GM21737 (cell line): ENCODE measurements at regions not wholly inside any gene's neighbourhood (a gene's known extent, or its start where the extent isn't known, plus 50 kb on each side); places are given as distances from the start of the nearest gene placed in this dataset.
"Not testable (repeated sequence)": the region's sequence is repeated elsewhere in the genome, so short reads cannot be mapped to it uniquely, and the experiment has no call there.

Source experiments
- ATAC-seq: cut with Tn5 transposase; IDR thresholded peaks from one replicate; pipeline ENCODE4 v1.9.1; 2021; ENCODE audit warnings: mild to moderate bottlenecking, moderate library complexity; ENCODE audit not compliant: unreplicated experiment

DNA sequence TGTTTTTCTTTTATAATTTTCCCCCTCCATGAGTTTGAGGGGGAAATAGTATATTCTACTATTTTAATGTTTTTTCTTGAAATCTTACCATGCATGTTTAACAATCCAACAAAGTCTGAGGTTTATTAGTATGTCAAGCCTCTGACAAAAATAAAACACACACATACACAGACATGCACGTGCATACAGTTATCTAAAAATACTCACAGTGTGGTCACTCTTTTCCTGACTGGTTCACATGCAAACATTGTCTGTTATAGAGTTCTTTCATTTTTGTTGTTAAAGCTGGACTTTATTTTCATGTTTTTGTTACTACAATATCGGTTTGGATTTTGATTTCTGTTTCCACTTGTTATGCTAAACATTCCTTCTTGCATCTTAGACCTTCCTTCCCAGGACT, 236.6 kb downstream of the MFSD1 start:
- ATAC-seq: no peak

GRCh38 chr3:159039286-159039685, 237.4 kb downstream of the MFSD1 start:
- no peak for ATAC-seq

DNA sequence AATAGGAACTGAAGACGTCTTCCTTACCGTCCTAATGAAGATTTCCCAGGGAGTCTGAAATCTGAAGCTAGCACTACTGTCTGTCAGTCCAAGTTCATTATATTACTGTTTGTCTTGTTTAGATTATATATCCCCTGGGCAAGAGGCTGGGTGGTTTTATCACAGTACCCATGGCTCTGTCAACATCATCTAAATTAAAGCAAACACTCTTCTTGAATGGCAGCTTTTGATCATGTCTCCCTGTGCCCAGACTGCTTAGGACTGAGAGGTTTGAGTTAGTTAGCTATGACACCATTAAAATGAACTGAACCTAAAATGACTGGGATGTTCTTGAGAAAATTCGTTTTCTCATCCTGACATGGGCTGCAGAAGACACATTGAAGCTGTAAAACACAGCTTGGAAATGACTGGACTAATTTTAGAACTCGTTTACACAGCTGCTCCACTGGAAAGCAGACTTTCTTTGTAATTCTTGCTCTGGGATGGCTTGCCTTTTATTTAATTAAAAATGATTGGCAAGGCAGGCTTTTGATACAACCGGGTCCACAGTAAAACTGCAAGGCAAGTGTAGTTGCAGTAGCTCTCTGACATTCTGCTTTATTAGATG, 243.5 kb downstream of the MFSD1 start:
- ATAC-seq: no peak

GRCh38 chr3:159047361-159047760, 245.5 kb downstream of the MFSD1 start:
- no peak for ATAC-seq

- ATAC-seq: not testable (repeated sequence)
These were observed 250.6 kb downstream of the MFSD1 start for GRCh38 chr3:159052494-159052893.

DNA sequence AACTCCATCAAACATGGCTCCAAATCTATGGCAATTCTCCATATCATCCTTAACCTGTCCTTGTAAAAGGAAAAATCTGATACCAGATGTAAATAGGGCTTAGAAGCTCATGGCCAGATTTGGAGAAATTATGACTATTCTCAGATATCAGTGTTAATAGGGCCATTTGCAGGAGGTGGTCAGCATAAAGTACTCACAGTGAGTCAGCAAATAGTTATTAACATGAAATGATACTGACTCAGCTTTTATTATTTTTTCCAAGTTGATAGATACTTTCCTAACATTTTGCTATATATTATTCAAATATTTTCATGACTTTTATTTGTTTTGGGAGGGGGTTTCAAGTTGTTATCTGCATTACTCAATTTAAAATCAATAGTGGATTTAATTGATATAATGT, 255.8 kb downstream of the MFSD1 start:
- ATAC-seq: no peak

GRCh38 chr3:159058859-159059258, 257.0 kb downstream of the MFSD1 start:
- ATAC-seq: no peak

DNA sequence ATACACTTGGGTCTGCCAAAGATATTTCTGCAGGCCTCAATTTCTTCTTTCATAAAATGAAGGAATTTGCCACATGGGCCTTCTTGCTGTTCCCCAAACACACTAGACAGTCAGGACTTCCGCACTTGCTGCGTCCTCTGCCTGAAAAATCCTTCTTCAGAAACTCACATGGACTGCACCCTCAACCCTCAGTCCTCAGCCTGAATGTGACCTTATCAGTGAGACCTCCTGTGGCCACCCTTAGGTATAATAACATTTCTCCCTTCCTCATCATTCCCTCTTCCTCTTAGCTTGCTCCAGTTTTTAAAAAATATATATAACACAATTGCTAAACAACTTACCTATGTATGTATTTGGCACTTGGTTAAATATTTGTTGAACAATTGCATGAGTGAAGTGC, 257.5 kb downstream of the MFSD1 start:
- ATAC-seq: no peak

GRCh38 chr3:159062734-159063410, 261.0 kb downstream of the MFSD1 start:
- no peak for ATAC-seq

DNA sequence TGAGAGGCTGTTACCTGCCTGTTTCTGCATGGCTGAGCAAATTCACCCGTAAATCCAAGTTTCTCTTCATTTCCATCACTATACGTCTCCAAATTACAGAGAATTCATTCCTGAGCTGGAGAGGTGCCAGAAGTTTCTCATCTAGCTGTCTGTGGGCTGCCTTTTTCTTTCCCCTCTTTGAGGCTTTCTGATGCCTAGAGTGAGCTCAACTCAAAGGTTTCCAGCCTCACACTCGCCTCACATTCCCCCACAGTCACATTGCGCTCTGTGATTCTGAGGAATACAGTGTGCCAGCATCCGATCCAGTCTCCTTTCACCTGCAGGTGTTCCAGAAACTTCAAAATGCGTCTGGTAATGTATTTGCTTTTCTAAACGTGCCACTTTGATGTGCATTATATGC, 267.2 kb downstream of the MFSD1 start, which contains the start of gene IQCJ:
Gene IQCJ (plus strand): TSS at position 229 of the 400 bp plus-strand sequence.
- ATAC-seq: no peak

DNA sequence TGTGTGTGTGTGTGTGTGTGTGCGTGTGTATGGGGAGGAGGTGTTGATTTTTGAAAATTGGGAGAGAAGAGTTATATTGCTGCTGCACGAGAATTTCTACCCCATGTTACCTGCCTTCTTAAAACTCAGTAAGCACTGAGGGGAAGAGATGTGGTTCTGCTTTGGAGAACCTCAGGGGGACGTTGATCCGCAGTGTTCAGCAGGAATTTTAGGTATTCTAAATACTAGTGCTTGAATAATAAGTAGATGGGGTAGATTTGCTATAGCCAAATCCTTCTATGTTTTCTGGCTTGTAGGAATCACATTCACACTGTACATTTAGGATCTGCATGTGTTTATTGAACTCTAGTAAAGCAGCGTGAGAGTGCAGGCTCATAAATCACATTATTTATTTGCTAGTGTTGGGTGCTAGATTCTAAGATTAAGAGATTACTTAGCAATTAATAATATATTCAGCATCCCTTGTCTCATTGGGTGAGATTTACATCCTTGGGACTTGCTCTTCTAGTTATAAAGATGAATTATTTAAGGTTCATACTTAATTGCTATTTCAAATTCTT, 268.1 kb downstream of the MFSD1 start:
- no peak for ATAC-seq

- no peak for ATAC-seq
These were observed 273.2 kb downstream of the MFSD1 start for GRCh38 chr3:159074756-159075701.

- no peak for ATAC-seq
These were observed 276.0 kb downstream of the MFSD1 start for GRCh38 chr3:159077860-159078259.

- no peak for ATAC-seq
These were observed 278.4 kb downstream of the MFSD1 start for GRCh38 chr3:159080256-159080655.

DNA sequence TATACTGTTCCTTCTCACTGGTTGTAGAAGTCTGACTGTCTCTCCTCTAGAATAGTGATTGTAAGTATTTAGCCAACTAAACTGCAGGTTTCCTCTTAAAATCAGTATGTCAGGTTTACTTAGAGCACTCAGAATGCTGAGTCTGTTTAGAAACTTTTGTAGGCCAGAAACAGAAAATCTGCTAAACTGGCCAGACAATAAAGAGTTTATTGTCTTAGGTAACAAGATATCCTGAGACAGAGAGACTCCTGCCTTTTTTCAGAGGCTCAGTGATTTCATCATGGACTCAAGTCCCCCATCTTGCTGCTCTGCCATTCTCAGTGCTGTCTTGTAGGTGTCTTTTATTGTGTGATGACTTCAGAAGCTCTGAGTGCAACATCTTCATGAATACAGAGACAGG, 279.0 kb downstream of the MFSD1 start:
- ATAC-seq: no peak

- no peak for ATAC-seq
These were observed 280.7 kb downstream of the MFSD1 start for GRCh38 chr3:159082519-159082918.

GRCh38 chr3:159091936-159092335, 290.1 kb downstream of the MFSD1 start:
- ATAC-seq: no peak

DNA sequence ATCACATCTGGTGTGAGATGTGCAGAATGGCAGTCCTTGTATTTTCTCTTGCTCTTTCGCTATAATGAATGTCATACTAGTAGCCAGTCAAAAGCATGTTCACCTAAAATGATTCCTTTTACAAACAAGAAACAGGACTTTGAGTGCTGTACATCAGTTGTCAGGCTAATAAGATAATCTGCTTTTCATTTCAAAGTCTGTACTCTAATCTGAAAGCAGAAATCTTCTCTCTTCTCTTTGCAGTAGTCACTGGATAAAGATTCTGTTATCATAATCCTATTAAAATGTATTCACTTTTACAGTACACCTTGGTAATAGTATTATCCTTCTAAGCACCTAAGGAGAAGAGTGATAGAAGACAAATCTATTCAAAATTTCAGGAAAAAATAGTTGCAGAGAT, 300.1 kb downstream of the MFSD1 start:
- ATAC-seq: no peak

GRCh38 chr3:159112724-159113123, 310.9 kb downstream of the MFSD1 start:
- ATAC-seq: no peak

DNA sequence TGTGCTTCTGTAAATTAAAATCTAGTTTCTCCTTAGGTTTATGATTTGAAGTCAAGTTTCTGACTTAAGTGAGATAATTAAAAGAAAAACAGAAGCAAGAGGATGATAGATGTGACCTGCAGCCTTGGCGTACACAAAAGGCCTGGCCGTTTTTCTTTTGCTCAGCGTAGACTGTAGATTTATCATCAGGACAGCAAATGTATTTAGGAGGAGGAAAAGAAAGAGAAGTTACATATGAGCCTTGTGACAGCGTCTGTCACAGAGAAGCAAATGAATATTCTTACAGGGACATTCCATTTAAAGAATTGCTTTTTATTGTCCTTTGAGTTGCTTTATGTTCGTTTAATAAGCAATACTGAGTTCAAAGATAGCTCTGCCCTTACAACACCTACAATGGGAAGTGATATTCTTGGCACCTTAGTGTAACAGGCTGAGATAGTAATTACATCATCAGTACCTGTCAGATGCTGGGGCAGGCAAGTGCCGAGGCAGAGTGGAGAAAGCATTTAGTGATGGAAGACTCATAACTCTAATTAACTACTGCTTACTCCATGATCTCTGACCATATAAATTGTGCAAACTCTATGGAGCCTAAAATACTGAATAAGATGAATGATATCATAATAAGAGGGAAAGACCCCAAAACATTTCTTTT, 311.5 kb downstream of the MFSD1 start:
- no peak for ATAC-seq

DNA sequence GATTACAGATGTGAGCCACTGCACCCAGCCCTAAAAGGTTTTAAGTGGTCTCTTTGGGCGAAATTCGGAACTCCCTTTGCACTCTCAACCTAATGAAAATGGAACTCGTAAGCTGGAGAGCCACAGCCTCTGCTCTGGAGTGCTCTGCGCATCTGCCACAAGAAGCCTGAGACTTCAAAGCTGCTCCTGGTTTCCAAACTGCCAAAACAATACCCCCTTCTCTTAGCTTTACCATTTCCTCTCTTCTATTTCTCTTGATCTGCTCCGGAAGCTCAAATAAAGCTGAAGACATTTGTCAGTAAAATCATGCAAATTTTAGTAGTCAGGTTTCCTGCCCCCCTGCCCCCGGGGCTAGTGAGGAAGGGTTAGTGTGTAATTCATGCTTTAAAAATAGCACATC, 312.7 kb downstream of the MFSD1 start:
- ATAC-seq: no peak
